K562 (cell line): ENCODE measurements at regions not wholly inside any gene's neighbourhood (a gene's known extent, or its start where the extent isn't known, plus 50 kb on each side); places are given as distances from the start of the nearest gene placed in this dataset.
A peak's percentile ranks its signal among the peaks of the same experiment; 100 is the strongest.

ENCODE experiments used
- ARID1B ChIP-seq: fragments of 450-650 bp; IDR thresholded peaks from 2 replicates; pipeline ENCODE4 v1.6.1; 2016; ENCODE audit warnings: antibody characterized with exemption, mild to moderate bottlenecking, inconsistent platforms
- CAMTA2 ChIP-seq: fragments of 250-450 bp; sonication (Bioruptor Pico); conservative IDR thresholded peaks from 2 replicates; pipeline ENCODE4 v1.5.1; 2022
- CBFA2T2 ChIP-seq: fragments of 450-650 bp; conservative IDR thresholded peaks from 2 replicates; pipeline ENCODE4 v1.6.1; 2017; ENCODE audit warnings: mild to moderate bottlenecking
- CBFA2T3 ChIP-seq: fragments of 450-650 bp; IDR thresholded peaks from 2 replicates; pipeline ENCODE4 v1.6.1; 2017
- CBX8 ChIP-seq: fragments of 200-600 bp; sonication (generic); IDR thresholded peaks from 2 replicates; pipeline ENCODE4 v1.6.1; 2012; ENCODE audit warnings: borderline replicate concordance, mixed run types, low read depth, mild to moderate bottlenecking, moderate library complexity, mixed read lengths, low read length, control low read depth, inconsistent platforms; ENCODE audit not compliant: poor library complexity, severe bottlenecking; ENCODE audit errors: extremely low read depth
- DIDO1 ChIP-seq: fragments of 450-650 bp; IDR thresholded peaks from 2 replicates; pipeline ENCODE4 v1.6.1; 2016; ENCODE audit warnings: low read depth, missing biosample characterization, missing genetic modification characterization
- E2F3 ChIP-seq: fragments of 250-450 bp; sonication (Bioruptor Pico); IDR thresholded peaks from 2 replicates; pipeline ENCODE4 v1.4.0; 2020; ENCODE audit warnings: mild to moderate bottlenecking
- EGR1 ChIP-seq: fragments of 450-650 bp; conservative IDR thresholded peaks from 2 replicates; pipeline ENCODE4 v1.6.1; 2017; ENCODE audit warnings: mild to moderate bottlenecking
- GTF2E2 ChIP-seq: fragments of 200-800 bp; sonication (Bioruptor generic); IDR thresholded peaks from 2 replicates; pipeline ENCODE4 v1.6.1; 2016; ENCODE audit warnings: missing genetic modification characterization, missing compliant biosample characterization
- KLF1 ChIP-seq: fragments of 450-650 bp; IDR thresholded peaks from 2 replicates; pipeline ENCODE4 v1.6.1; 2016; ENCODE audit warnings: missing genetic modification characterization, missing compliant biosample characterization
- LEF1 ChIP-seq: fragments of 450-650 bp; IDR thresholded peaks from 2 replicates; pipeline ENCODE4 v1.6.1; 2016; ENCODE audit warnings: mild to moderate bottlenecking
- MCM5 ChIP-seq: fragments of 450-650 bp; IDR thresholded peaks from 2 replicates; pipeline ENCODE4 v1.6.1; 2016; ENCODE audit warnings: low read depth
- MYBL2 ChIP-seq, 2 experiments: fragments of 450-650 bp in 1 of 2; sonication (generic) in 1 of 2; formaldehyde crosslinking in 1 of 2; IDR thresholded peaks; 2 replicates each; pipeline versions ENCODE4 v1.6.1 to v1.8.1; 2017 to 2022; ENCODE audit warnings: borderline replicate concordance in 1 of 2, inconsistent platforms in 1 of 2, low read depth in 1 of 2, mild to moderate bottlenecking in 1 of 2, missing genetic modification reagents in 1 of 2, moderate library complexity in 1 of 2
- MYNN ChIP-seq, 2 experiments: sonication (generic); formaldehyde crosslinking in 1 of 2; IDR thresholded peaks; 2 replicates each; pipeline versions ENCODE4 v1.5.0 to v1.6.1; 2016 to 2020; ENCODE audit warnings: antibody characterized with exemption in 1 of 2, missing genetic modification reagents in 1 of 2
- PCBP2 ChIP-seq: fragments of 200-400 bp; formaldehyde crosslinking; IDR thresholded peaks from 2 replicates; pipeline ENCODE4 v1.6.1; 2018; ENCODE audit warnings: low read length, low read depth, mild to moderate bottlenecking, moderate library complexity; ENCODE audit not compliant: poor library complexity, severe bottlenecking
- SRSF9 ChIP-seq: fragments of 200-400 bp; formaldehyde crosslinking; IDR thresholded peaks from 2 replicates; pipeline ENCODE4 v1.6.1; 2017; ENCODE audit warnings: low read depth, low read length, borderline replicate concordance
- TAF9B ChIP-seq: fragments of 450-650 bp; IDR thresholded peaks from 2 replicates; pipeline ENCODE4 v1.6.1; 2018; ENCODE audit warnings: mild to moderate bottlenecking; ENCODE audit not compliant: partially characterized antibody
- ZBED1 ChIP-seq: IDR thresholded peaks from 2 replicates; pipeline ENCODE4 v1.6.1; 2014
- ZBTB7A ChIP-seq: IDR thresholded peaks from 2 replicates; pipeline ENCODE4 v1.6.1; 2011; ENCODE audit warnings: low read depth, mild to moderate bottlenecking, low read length, moderate library complexity, borderline replicate concordance; ENCODE audit not compliant: control insufficient read depth
- ZNF174 ChIP-seq: fragments of 250-450 bp; sonication (Bioruptor Pico); IDR thresholded peaks from 2 replicates; pipeline ENCODE4 v1.4.0; 2020; ENCODE audit warnings: mild to moderate bottlenecking
- ZNF212 ChIP-seq: fragments of 450-650 bp; formaldehyde crosslinking; IDR thresholded peaks from 2 replicates; pipeline ENCODE4 v1.4.0; 2020; ENCODE audit warnings: mild to moderate bottlenecking
- ZNF584 ChIP-seq: fragments of 200-800 bp; sonication (Bioruptor generic); IDR thresholded peaks from 2 replicates; pipeline ENCODE4 v1.6.1; 2016; ENCODE audit warnings: low read depth, mild to moderate bottlenecking, missing genetic modification characterization, missing compliant biosample characterization
- ZNF764 ChIP-seq: fragments of 250-450 bp; sonication (Bioruptor Pico); IDR thresholded peaks from 2 replicates; pipeline ENCODE4 v1.4.0; 2020; ENCODE audit warnings: low read depth, mild to moderate bottlenecking, moderate library complexity
- ZSCAN29 ChIP-seq: fragments of 450-650 bp; IDR thresholded peaks from 2 replicates; pipeline ENCODE4 v1.6.1; 2017
- TF ChIP-seq, protein P1 (sequence below), 3 experiments: IDR thresholded peaks in 2 of 3; conservative IDR thresholded peaks in 1 of 3; 2 replicates each; pipeline ENCODE4 v1.5.1; 2011 to 2012; ENCODE audit warnings: low read length in 3 of 3, mild to moderate bottlenecking in 3 of 3, control low read depth in 2 of 3, improper control_type of control experiment in 1 of 3, inconsistent platforms in 1 of 3, low read depth in 1 of 3, mixed read lengths in 1 of 3, moderate library complexity in 1 of 3; ENCODE audit not compliant: insufficient read depth in 2 of 3
- TF ChIP-seq, protein P2 (sequence below): fragments of 250-450 bp; sonication (Bioruptor Pico); IDR thresholded peaks from 2 replicates; pipeline ENCODE4 v1.4.0; 2020
- TF ChIP-seq, protein P3 (sequence below): fragments of 250-450 bp; sonication (Bioruptor Pico); IDR thresholded peaks from 2 replicates; pipeline ENCODE4 v1.8.0; 2021; ENCODE audit warnings: moderate library complexity, mild to moderate bottlenecking, inconsistent platforms

DNA sequence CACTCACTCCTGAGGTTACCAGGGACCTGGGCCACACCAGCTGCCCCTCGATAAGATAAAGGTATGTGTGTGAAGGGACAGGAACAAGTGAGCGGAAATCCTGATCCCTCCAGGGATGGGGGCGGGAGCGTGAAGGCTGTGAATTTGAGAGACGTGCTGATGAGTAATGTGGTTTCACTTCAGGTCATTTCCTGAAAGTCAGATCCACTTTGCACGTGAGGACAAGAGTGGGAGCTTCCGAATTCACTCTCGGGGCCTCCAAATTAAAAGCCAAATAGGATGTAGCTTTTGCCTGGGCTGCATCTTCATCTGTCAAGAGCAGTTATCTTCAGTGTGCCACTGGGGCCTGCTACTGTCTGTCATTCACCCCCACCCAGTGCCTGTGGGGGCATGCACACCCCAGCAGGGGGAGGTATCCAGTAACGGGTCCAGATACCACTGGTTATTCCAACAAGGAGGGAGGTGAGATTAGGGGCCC, 87.4 kb upstream of the LHX1 start (continued):
- TF ChIP-seq, protein P1, sequence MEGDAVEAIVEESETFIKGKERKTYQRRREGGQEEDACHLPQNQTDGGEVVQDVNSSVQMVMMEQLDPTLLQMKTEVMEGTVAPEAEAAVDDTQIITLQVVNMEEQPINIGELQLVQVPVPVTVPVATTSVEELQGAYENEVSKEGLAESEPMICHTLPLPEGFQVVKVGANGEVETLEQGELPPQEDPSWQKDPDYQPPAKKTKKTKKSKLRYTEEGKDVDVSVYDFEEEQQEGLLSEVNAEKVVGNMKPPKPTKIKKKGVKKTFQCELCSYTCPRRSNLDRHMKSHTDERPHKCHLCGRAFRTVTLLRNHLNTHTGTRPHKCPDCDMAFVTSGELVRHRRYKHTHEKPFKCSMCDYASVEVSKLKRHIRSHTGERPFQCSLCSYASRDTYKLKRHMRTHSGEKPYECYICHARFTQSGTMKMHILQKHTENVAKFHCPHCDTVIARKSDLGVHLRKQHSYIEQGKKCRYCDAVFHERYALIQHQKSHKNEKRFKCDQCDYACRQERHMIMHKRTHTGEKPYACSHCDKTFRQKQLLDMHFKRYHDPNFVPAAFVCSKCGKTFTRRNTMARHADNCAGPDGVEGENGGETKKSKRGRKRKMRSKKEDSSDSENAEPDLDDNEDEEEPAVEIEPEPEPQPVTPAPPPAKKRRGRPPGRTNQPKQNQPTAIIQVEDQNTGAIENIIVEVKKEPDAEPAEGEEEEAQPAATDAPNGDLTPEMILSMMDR (IDR thresholded peaks at IDR 0.05 in 2 of 3, conservative IDR thresholded peaks at IDR 0.05 in 1 of 3; ENCODE audit: insufficient read depth in 2 of 3, low read depth in 1 of 3, low read length in 3 of 3) = peak; percentile 42 to 70 (median 53)
- TF ChIP-seq MYNN (IDR thresholded peaks at IDR 0.05) (peak; percentile 62; the same call in 1 of the 2 replicates), MYNN (CRISPR knock-in tag; IDR thresholded peaks at IDR 0.05) (no peak), CBFA2T3 (peak; percentile 43), GTF2E2 (tag) (no peak), ZSCAN29 (no peak), LEF1 (peak; percentile 48; the same call in 1 of the 2 replicates), EGR1 (peak; percentile 53; the same call in 1 of the 2 replicates), CAMTA2 (CRISPR knock-in tag) (no peak), SRSF9 (no peak), DIDO1 (tag) (no peak), ARID1B (peak; percentile 35; the same call in 1 of the 2 replicates), KLF1 (tag) (no peak), ZNF764 (CRISPR knock-in tag) (no peak), ZNF212 (CRISPR knock-in tag) (no peak), ZBTB7A (0 out of 2 replicates have a peak, but pooled peaks have one; percentile 17), PCBP2 (no peak), ZNF174 (CRISPR knock-in tag) (no peak), E2F3 (CRISPR knock-in tag) (no peak), ZBED1 (no peak), TAF9B (peak; percentile 21), ZNF584 (CRISPR knock-in tag) (no peak), MYBL2 (IDR thresholded peaks at IDR 0.05; ENCODE audit: low read depth) (no peak), MYBL2 (CRISPR knock-in tag; IDR thresholded peaks at IDR 0.05; ENCODE audit: borderline replicate concordance) (no peak), MCM5 (no peak), CBX8 (no peak), CBFA2T2 (no peak; the same call in 1 of the 2 replicates)
- TF ChIP-seq, protein P2, sequence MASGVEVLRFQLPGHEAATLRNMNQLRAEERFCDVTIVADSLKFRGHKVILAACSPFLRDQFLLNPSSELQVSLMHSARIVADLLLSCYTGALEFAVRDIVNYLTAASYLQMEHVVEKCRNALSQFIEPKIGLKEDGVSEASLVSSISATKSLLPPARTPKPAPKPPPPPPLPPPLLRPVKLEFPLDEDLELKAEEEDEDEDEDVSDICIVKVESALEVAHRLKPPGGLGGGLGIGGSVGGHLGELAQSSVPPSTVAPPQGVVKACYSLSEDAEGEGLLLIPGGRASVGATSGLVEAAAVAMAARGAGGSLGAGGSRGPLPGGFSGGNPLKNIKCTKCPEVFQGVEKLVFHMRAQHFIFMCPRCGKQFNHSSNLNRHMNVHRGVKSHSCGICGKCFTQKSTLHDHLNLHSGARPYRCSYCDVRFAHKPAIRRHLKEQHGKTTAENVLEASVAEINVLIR = no peak
- TF ChIP-seq, protein P3, sequence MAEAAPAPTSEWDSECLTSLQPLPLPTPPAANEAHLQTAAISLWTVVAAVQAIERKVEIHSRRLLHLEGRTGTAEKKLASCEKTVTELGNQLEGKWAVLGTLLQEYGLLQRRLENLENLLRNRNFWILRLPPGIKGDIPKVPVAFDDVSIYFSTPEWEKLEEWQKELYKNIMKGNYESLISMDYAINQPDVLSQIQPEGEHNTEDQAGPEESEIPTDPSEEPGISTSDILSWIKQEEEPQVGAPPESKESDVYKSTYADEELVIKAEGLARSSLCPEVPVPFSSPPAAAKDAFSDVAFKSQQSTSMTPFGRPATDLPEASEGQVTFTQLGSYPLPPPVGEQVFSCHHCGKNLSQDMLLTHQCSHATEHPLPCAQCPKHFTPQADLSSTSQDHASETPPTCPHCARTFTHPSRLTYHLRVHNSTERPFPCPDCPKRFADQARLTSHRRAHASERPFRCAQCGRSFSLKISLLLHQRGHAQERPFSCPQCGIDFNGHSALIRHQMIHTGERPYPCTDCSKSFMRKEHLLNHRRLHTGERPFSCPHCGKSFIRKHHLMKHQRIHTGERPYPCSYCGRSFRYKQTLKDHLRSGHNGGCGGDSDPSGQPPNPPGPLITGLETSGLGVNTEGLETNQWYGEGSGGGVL (CRISPR knock-in tag) = no peak
